H1 (cell line): ENCODE measurements at regions not wholly inside any gene's neighbourhood (a gene's known extent, or its start where the extent isn't known, plus 50 kb on each side); places are given as distances from the start of the nearest gene placed in this dataset.

Experiments used
- CTCF ChIA-PET: fragments of 300-600 bp; sonication (Branson Sonifier 250); formaldehyde crosslinking; loops from one replicate; lab custom pipeline; 2021; ENCODE audit not compliant: partially characterized antibody; lab: Charles Lee
- POLR2A ChIA-PET: fragments of 300-600 bp; sonication (Branson Sonifier 250); formaldehyde crosslinking; loops from one replicate; lab custom pipeline; 2021; ENCODE audit warnings: inconsistent platforms; ENCODE audit not compliant: partially characterized antibody; lab: Charles Lee
- DNase-seq, 2 experiments: peaks; one replicate each; pipeline versions ENCODE4 v3.0.0 to v3.0.0-alpha.2; 2010 to 2022; ENCODE audit warnings: low spot score in 2 of 2, low read depth in 1 of 2, mixed read lengths in 1 of 2
- FAIRE-seq: peaks from 2 replicates; lab custom pipeline; 2011; peaks lifted over from hg19 to GRCh38; lab: Jason Lieb, UNC
- H2AFZ ChIP-seq: 2 replicates; pipeline ENCODE4 v1.8.1; 2012; ENCODE audit warnings: low read length, inconsistent platforms
- H2AK5ac ChIP-seq: 2 replicates; pipeline ENCODE4 v1.6.1; 2013; ENCODE audit warnings: low read depth, low read length
- H2BK120ac ChIP-seq: replicated peaks from 2 replicates; pipeline ENCODE3; 2013; ENCODE audit warnings: low read depth, low read length, inconsistent platforms
- H2BK12ac ChIP-seq: 2 replicates; pipeline ENCODE4 v1.6.1; 2013; ENCODE audit warnings: low read depth, low read length
- H2BK15ac ChIP-seq: 2 replicates; pipeline ENCODE4 v1.6.1; 2013; ENCODE audit warnings: low read length
- H2BK20ac ChIP-seq: 2 replicates; pipeline ENCODE4 v1.6.1; 2013; ENCODE audit warnings: low read length
- H2BK5ac ChIP-seq: 2 replicates; pipeline ENCODE4 v1.6.1; 2013; ENCODE audit warnings: low read depth, low read length
- H3K14ac ChIP-seq: 2 replicates; pipeline ENCODE4 v1.6.1; 2013; ENCODE audit warnings: inconsistent platforms; ENCODE audit not compliant: insufficient read length
- H3K18ac ChIP-seq: 2 replicates; pipeline ENCODE4 v1.6.1; 2013; ENCODE audit warnings: low read length; ENCODE audit errors: extremely low read depth
- H3K23ac ChIP-seq: 2 replicates; pipeline ENCODE4 v1.6.1; 2013; ENCODE audit warnings: inconsistent platforms; ENCODE audit not compliant: insufficient read length
- H3K23me2 ChIP-seq: 2 replicates; pipeline ENCODE4 v1.6.1; 2013; ENCODE audit warnings: low read depth, low read length
- H3K27ac ChIP-seq: 2 replicates; pipeline ENCODE4 v1.6.1; 2011; ENCODE audit warnings: low read depth, low read length, inconsistent platforms
- H3K27me3 ChIP-seq, 4 experiments: replicated peaks in 1 of 4; 1 replicate in 1 of 4; 2 replicates in 3 of 4; pipeline versions ENCODE4 v1.6.1 to v1.8.1; 2011 to 2013; ENCODE audit warnings: low read length in 3 of 4, mild to moderate bottlenecking in 3 of 4, inconsistent platforms in 2 of 4, mixed read lengths in 2 of 4, moderate library complexity in 1 of 4; ENCODE audit not compliant: control insufficient read depth in 3 of 4, insufficient read depth in 3 of 4; ENCODE audit errors: extremely low read depth in 1 of 4
- H3K36me3 ChIP-seq, 4 experiments: 2 replicates each; pipeline versions ENCODE4 v1.6.1 to v1.8.1; 2011 to 2013; ENCODE audit warnings: mild to moderate bottlenecking in 4 of 4, low read length in 3 of 4, moderate library complexity in 2 of 4, control low read depth in 1 of 4, inconsistent platforms in 1 of 4; ENCODE audit not compliant: insufficient read depth in 4 of 4, control insufficient read depth in 2 of 4
- H3K4ac ChIP-seq: replicated peaks from 2 replicates; pipeline ENCODE3; 2013; ENCODE audit warnings: low read length, low read depth, mixed read lengths, inconsistent platforms; ENCODE audit not compliant: insufficient read length
- H3K4me1 ChIP-seq, 4 experiments: replicated peaks in 1 of 4; 1 replicate in 1 of 4; 2 replicates in 3 of 4; pipeline versions ENCODE4 v1.6.1 to v1.8.1; 2011 to 2013; ENCODE audit warnings: low read length in 3 of 4, inconsistent platforms in 2 of 4, mixed read lengths in 1 of 4; ENCODE audit not compliant: insufficient read depth in 4 of 4, control insufficient read depth in 3 of 4
- H3K4me2 ChIP-seq, 2 experiments: 2 replicates each; pipeline versions ENCODE4 v1.6.1 to v1.8.1; 2011 to 2013; ENCODE audit warnings: low read depth in 2 of 2, low read length in 2 of 2, control low read depth in 1 of 2, inconsistent platforms in 1 of 2, mild to moderate bottlenecking in 1 of 2; ENCODE audit not compliant: insufficient read depth in 1 of 2
- H3K4me3 ChIP-seq, 4 experiments: fragments of 200-600, 300-600 bp in 1 of 4; sonication (generic), shearing (Covaris generic), sonication (Bioruptor Twin) in 1 of 4; 2 replicates each; pipeline versions ENCODE4 v1.5.1 to v1.8.1; 2011 to 2016; ENCODE audit warnings: low read length in 4 of 4, low read depth in 3 of 4, control low read depth in 2 of 4, inconsistent platforms in 2 of 4, mild to moderate bottlenecking in 2 of 4, mixed read lengths in 1 of 4, moderate library complexity in 1 of 4; ENCODE audit not compliant: insufficient read depth in 2 of 4; ENCODE audit errors: extremely low read depth in 1 of 4
- H3K56ac ChIP-seq: replicated peaks from 2 replicates; pipeline ENCODE3; 2013; ENCODE audit warnings: low read depth, mild to moderate bottlenecking, mixed read lengths, low read length, inconsistent platforms; ENCODE audit not compliant: insufficient read length
- H3K79me1 ChIP-seq: 2 replicates; pipeline ENCODE4 v1.6.1; 2013; ENCODE audit warnings: low read depth, low read length, control low read depth
- H3K79me2 ChIP-seq, 2 experiments: 2 replicates each; pipeline versions ENCODE4 v1.6.1 to v1.8.1; 2012 to 2013; ENCODE audit warnings: low read length in 2 of 2, mild to moderate bottlenecking in 2 of 2, inconsistent platforms in 1 of 2; ENCODE audit not compliant: insufficient read depth in 2 of 2, control insufficient read depth in 1 of 2
- H3K9ac ChIP-seq, 4 experiments: replicated peaks in 1 of 4; 1 replicate in 1 of 4; 2 replicates in 3 of 4; pipeline versions ENCODE4 v1.6.1 to v1.8.1; 2011 to 2013; ENCODE audit warnings: low read depth in 3 of 4, low read length in 3 of 4, control low read depth in 2 of 4, mild to moderate bottlenecking in 2 of 4, moderate library complexity in 2 of 4, inconsistent platforms in 1 of 4; ENCODE audit errors: extremely low read depth in 1 of 4
- H3K9me3 ChIP-seq, 2 experiments: 2 replicates each; pipeline versions ENCODE4 v1.6.1 to v1.8.1; 2012 to 2013; ENCODE audit warnings: mild to moderate bottlenecking in 2 of 2, moderate library complexity in 2 of 2, control low read depth in 1 of 2, inconsistent platforms in 1 of 2, low read depth in 1 of 2, low read length in 1 of 2, mixed read lengths in 1 of 2; ENCODE audit not compliant: insufficient read depth in 2 of 2
- H4K20me1 ChIP-seq, 2 experiments: replicated peaks in 1 of 2; 2 replicates each; pipeline versions ENCODE3 to v1.8.1; 2011 to 2013; ENCODE audit warnings: inconsistent platforms in 2 of 2, low read length in 2 of 2, mild to moderate bottlenecking in 1 of 2; ENCODE audit not compliant: insufficient read depth in 2 of 2, control insufficient read depth in 1 of 2
- H4K5ac ChIP-seq: 2 replicates; pipeline ENCODE4 v1.6.1; 2013; ENCODE audit warnings: low read length, low read depth, mixed read lengths, inconsistent platforms; ENCODE audit not compliant: insufficient read length
- H4K8ac ChIP-seq: 2 replicates; pipeline ENCODE4 v1.8.0; 2013; ENCODE audit warnings: mild to moderate bottlenecking, moderate library complexity, low read length, inconsistent platforms; ENCODE audit not compliant: insufficient read depth; ENCODE audit errors: extremely low read depth
- H4K91ac ChIP-seq: replicated peaks from 2 replicates; pipeline ENCODE3; 2013; ENCODE audit warnings: low read length, mixed read lengths, inconsistent platforms; ENCODE audit not compliant: insufficient read length
- BACH1 ChIP-seq: IDR thresholded peaks from 2 replicates; pipeline ENCODE4 v1.6.1; 2012; ENCODE audit warnings: low read length, improper control_type of control experiment
- BRCA1 ChIP-seq: IDR thresholded peaks from 2 replicates; pipeline ENCODE4 v1.6.1; 2012; ENCODE audit warnings: low read depth, low read length, improper control_type of control experiment
- CEBPB ChIP-seq: IDR thresholded peaks from 2 replicates; pipeline ENCODE4 v1.6.1; 2012; ENCODE audit warnings: low read depth, low read length
- CTBP2 ChIP-seq: IDR thresholded peaks from 2 replicates; pipeline ENCODE4 v1.7.0; 2011; ENCODE audit warnings: borderline replicate concordance, mild to moderate bottlenecking, moderate library complexity, mixed read lengths, low read length; ENCODE audit not compliant: insufficient read depth, insufficient read length
- EZH2 ChIP-seq: fragments of 200-600 bp; sonication (generic); IDR thresholded peaks from 2 replicates; pipeline ENCODE4 v1.7.1; 2012; ENCODE audit warnings: low read depth, mild to moderate bottlenecking, moderate library complexity, low read length, inconsistent platforms; ENCODE audit not compliant: severe bottlenecking
- FOSL1 ChIP-seq: IDR thresholded peaks from 2 replicates; pipeline ENCODE4 v1.6.1; 2011; ENCODE audit warnings: mild to moderate bottlenecking, low read depth, low read length, moderate library complexity; ENCODE audit not compliant: insufficient read depth
- KDM4A ChIP-seq: IDR thresholded peaks from one replicate; pipeline ENCODE4 v1.7.1; 2012; ENCODE audit warnings: low read depth, mild to moderate bottlenecking, moderate library complexity, low read length, inconsistent platforms; ENCODE audit not compliant: severe bottlenecking
- KDM5A ChIP-seq: fragments of 200-600 bp; IDR thresholded peaks from 2 replicates; pipeline ENCODE4 v1.7.1; 2012; ENCODE audit warnings: mild to moderate bottlenecking, low read length, inconsistent platforms, mixed read lengths
- PHF8 ChIP-seq: fragments of 200-600 bp; sonication (generic); conservative IDR thresholded peaks from 2 replicates; pipeline ENCODE4 v1.7.1; 2012; ENCODE audit warnings: low read depth, mild to moderate bottlenecking, inconsistent platforms, low read length, moderate library complexity
- RNF2 ChIP-seq: fragments of 200-900, 300-1000 bp; sonication (generic); IDR thresholded peaks from 2 replicates; pipeline ENCODE4 v1.7.1; 2016; ENCODE audit warnings: borderline replicate concordance, low read depth, mild to moderate bottlenecking, antibody characterized with exemption, low read length; ENCODE audit not compliant: poor library complexity, severe bottlenecking; ENCODE audit errors: missing control alignments
- SIX5 ChIP-seq: IDR thresholded peaks from 2 replicates; pipeline ENCODE4 v1.6.1; 2011; ENCODE audit warnings: mild to moderate bottlenecking, low read depth, low read length
- SP2 ChIP-seq: IDR thresholded peaks from 2 replicates; pipeline ENCODE4 v1.6.1; 2012; ENCODE audit warnings: mild to moderate bottlenecking, low read length, inconsistent platforms
- TF ChIP-seq, protein P1 (sequence below), 3 experiments: IDR thresholded peaks; 1 replicate in 2 of 3; 2 replicates in 1 of 3; pipeline versions ENCODE4 v1.5.1 to v1.6.1; 2011; ENCODE audit warnings: low read length in 3 of 3, mild to moderate bottlenecking in 3 of 3, inconsistent platforms in 2 of 3, low read depth in 1 of 3, moderate library complexity in 1 of 3; ENCODE audit not compliant: insufficient read depth in 1 of 3; ENCODE audit errors: control extremely low read depth in 1 of 3

DNA sequence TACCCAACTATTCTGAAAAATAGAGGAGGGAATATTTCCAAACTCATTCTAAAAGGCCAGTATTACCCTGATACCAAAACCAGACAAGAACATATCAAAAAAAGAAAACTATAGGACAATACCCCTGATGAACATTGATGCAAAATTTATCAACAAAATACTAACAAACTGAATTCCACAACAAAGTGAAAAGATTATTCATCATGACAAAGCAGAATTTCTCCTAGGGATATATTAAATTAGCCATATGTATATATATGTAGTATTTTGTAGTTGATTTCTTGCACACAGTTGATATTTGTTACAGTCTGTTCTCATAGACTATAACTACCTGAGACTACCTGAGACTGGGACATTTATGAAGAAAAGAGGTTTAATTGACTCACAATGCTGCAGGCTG, 495.0 kb upstream of the SPRY2 start:
- Histone ChIP-seq H3K9ac (no peak overlapping the region), H3K14ac (no peak overlapping the region), H3K27ac (no peak overlapping the region), H3K23me2 (no peaks in the 10 kb centered on the region), H3K4me1 (peaks cover 0 to 4% (median 0%) of the 10 kb centered on the region in 4 experiments; a peak in 1 of 7 replicates), H3K56ac (no peak overlapping the region), H3K4me2 (no peak overlapping the region), H3K36me3 (no peaks in the 10 kb centered on the region; a peak in 1 of 8 replicates), H2BK120ac (no peak overlapping the region), H3K4me3 (no peak overlapping the region), H3K18ac (no peak overlapping the region), H3K27me3 (no peaks in the 10 kb centered on the region), H3K79me1 (no peaks in the 10 kb centered on the region), H2BK20ac (no peak overlapping the region), H2AK5ac (no peak overlapping the region), H2BK5ac (no peak overlapping the region), H2AFZ (no peak overlapping the region), H3K23ac (no peak overlapping the region), H4K20me1 (no peaks in the 10 kb centered on the region), H4K5ac (no peak overlapping the region), H4K8ac (no peak overlapping the region), H2BK15ac (no peak overlapping the region), H3K9me3 (peaks cover 6 to 19% of the 10 kb centered on the region in 2 experiments), H3K79me2 (no peaks in the 10 kb centered on the region), H3K4ac (no peak overlapping the region), H2BK12ac (no peak overlapping the region), H4K91ac (no peak overlapping the region)
- TF ChIP-seq SP2 (no peak), BRCA1 (no peak), PHF8 (no peak), RNF2 (no peak), BACH1 (no peak), SIX5 (no peak), CEBPB (no peak), EZH2 (no peak), FOSL1 (no peak), KDM4A (no peak), CTBP2 (no peak), KDM5A (no peak)
- TF ChIP-seq, protein P1, sequence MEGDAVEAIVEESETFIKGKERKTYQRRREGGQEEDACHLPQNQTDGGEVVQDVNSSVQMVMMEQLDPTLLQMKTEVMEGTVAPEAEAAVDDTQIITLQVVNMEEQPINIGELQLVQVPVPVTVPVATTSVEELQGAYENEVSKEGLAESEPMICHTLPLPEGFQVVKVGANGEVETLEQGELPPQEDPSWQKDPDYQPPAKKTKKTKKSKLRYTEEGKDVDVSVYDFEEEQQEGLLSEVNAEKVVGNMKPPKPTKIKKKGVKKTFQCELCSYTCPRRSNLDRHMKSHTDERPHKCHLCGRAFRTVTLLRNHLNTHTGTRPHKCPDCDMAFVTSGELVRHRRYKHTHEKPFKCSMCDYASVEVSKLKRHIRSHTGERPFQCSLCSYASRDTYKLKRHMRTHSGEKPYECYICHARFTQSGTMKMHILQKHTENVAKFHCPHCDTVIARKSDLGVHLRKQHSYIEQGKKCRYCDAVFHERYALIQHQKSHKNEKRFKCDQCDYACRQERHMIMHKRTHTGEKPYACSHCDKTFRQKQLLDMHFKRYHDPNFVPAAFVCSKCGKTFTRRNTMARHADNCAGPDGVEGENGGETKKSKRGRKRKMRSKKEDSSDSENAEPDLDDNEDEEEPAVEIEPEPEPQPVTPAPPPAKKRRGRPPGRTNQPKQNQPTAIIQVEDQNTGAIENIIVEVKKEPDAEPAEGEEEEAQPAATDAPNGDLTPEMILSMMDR (IDR thresholded peaks at IDR 0.05; ENCODE audit: control extremely low read depth in 1 of 3, insufficient read depth in 1 of 3, low read depth in 1 of 3, low read length in 3 of 3), result no peak
- DNase-seq (no peak), FAIRE-seq (no peak)
- CTCF ChIA-PET, result no interaction called here
- POLR2A ChIA-PET, result no interaction called here
